Transverse colon (tissue), 4 donors: ENCODE measurements at regions not wholly inside any gene's neighbourhood (a gene's known extent, or its start where the extent isn't known, plus 50 kb on each side); places are given as distances from the start of the nearest gene placed in this dataset.

Source experiments
- EP300 ChIP-seq: sonication (generic); formaldehyde crosslinking; IDR thresholded peaks from one replicate; pipeline ENCODE4 v1.6.1; 2017; ENCODE audit warnings: antibody characterized with exemption, low read depth
- POLR2AphosphoS5 ChIP-seq, 3 donors: sonication (generic); formaldehyde crosslinking; IDR thresholded peaks; one replicate each; pipeline ENCODE4 v1.6.1; 2016; ENCODE audit warnings: antibody characterized with exemption in 3 of 3
- TF ChIP-seq, protein P1 (sequence below), 5 experiments: fragments of 200-600 bp in 3 of 5; fragments of 450-650 bp in 2 of 5; sonication (generic) in 3 of 5; IDR thresholded peaks; 1 replicate in 2 of 5; 2 replicates in 3 of 5; pipeline ENCODE4 v1.5.1; 2016 to 2017; ENCODE audit warnings: antibody characterized with exemption in 5 of 5, inconsistent platforms in 3 of 5, mild to moderate bottlenecking in 2 of 5, moderate library complexity in 1 of 5

DNA sequence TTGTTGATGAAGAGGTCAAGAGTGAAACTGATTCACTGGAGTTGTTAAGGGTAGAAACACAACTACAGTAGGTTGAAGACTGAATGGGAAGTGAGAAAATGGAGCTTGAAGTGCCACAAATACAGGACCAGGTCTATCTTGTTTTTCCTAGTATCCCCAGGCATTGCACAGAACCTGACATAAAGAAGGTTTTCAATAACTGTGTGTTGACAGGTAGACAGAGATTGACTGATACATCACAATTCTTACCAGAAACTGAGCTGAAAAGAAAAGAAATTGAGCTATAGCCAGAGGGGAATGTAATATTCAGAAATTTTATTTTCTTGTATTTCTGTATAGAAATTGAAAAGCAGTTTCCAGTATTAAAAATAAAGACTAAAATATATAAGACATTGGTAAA lies 767.7 kb downstream of the PCDH17 start:
- TF ChIP-seq, protein P1, sequence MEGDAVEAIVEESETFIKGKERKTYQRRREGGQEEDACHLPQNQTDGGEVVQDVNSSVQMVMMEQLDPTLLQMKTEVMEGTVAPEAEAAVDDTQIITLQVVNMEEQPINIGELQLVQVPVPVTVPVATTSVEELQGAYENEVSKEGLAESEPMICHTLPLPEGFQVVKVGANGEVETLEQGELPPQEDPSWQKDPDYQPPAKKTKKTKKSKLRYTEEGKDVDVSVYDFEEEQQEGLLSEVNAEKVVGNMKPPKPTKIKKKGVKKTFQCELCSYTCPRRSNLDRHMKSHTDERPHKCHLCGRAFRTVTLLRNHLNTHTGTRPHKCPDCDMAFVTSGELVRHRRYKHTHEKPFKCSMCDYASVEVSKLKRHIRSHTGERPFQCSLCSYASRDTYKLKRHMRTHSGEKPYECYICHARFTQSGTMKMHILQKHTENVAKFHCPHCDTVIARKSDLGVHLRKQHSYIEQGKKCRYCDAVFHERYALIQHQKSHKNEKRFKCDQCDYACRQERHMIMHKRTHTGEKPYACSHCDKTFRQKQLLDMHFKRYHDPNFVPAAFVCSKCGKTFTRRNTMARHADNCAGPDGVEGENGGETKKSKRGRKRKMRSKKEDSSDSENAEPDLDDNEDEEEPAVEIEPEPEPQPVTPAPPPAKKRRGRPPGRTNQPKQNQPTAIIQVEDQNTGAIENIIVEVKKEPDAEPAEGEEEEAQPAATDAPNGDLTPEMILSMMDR (IDR thresholded peaks at IDR 0.05): no peak
- TF ChIP-seq POLR2AphosphoS5 (IDR thresholded peaks at IDR 0.05) (no peak), EP300 (no peak)
